GM21423 (cell line): ENCODE measurements at regions not wholly inside any gene's neighbourhood (a gene's known extent, or its start where the extent isn't known, plus 50 kb on each side); places are given as distances from the start of the nearest gene placed in this dataset.
A peak's percentile ranks its signal among the peaks of the same experiment; 100 is the strongest.

Experiments
- ATAC-seq: cut with Tn5 transposase; IDR thresholded peaks from one replicate; pipeline ENCODE4 v1.9.1; 2021; ENCODE audit warnings: mild to moderate bottlenecking, moderate library complexity; ENCODE audit not compliant: unreplicated experiment

GRCh38 chr2:134134313-134134706 lies 119.6 kb upstream of the MGAT5 start:
- ATAC-seq: no peak

- ATAC-seq: no peak
Observed at GRCh38 chr2:134134827-134135226, 119.0 kb upstream of the MGAT5 start.

GRCh38 chr2:134135793-134136192 lies 118.1 kb upstream of the MGAT5 start:
- no peak for ATAC-seq

GRCh38 chr2:134136731-134137130 lies 117.1 kb upstream of the MGAT5 start:
- no peak for ATAC-seq

- ATAC-seq: no peak
Observed at GRCh38 chr2:134137182-134137611, 116.7 kb upstream of the MGAT5 start.

GRCh38 chr2:134138115-134138514 lies 115.8 kb upstream of the MGAT5 start:
- ATAC-seq: no peak

- no peak for ATAC-seq
Observed at GRCh38 chr2:134139611-134140010, 114.3 kb upstream of the MGAT5 start.

GRCh38 chr2:134140251-134140661 lies 113.6 kb upstream of the MGAT5 start:
- no peak for ATAC-seq

- no peak for ATAC-seq
Observed at GRCh38 chr2:134141598-134142340, 112.1 kb upstream of the MGAT5 start.

GRCh38 chr2:134142341-134142738 lies 111.5 kb upstream of the MGAT5 start:
- ATAC-seq: no peak

- no peak for ATAC-seq
Observed at GRCh38 chr2:134142903-134143302, 111.0 kb upstream of the MGAT5 start.

GRCh38 chr2:134143568-134143967 lies 110.3 kb upstream of the MGAT5 start:
- no peak for ATAC-seq

GRCh38 chr2:134144081-134144596 lies 109.7 kb upstream of the MGAT5 start:
- no peak for ATAC-seq

- no peak for ATAC-seq
Observed at GRCh38 chr2:134144651-134145050, 109.2 kb upstream of the MGAT5 start.

- no peak for ATAC-seq
Observed at GRCh38 chr2:134145519-134145918, 108.4 kb upstream of the MGAT5 start.

- no peak for ATAC-seq
Observed at GRCh38 chr2:134146161-134146560, 107.7 kb upstream of the MGAT5 start.

- ATAC-seq: no peak
Observed at GRCh38 chr2:134146620-134147019, 107.3 kb upstream of the MGAT5 start.

- peak; percentile 45 for ATAC-seq
Observed at GRCh38 chr2:134148172-134148571, 105.7 kb upstream of the MGAT5 start.

GRCh38 chr2:134148843-134149472 lies 104.9 kb upstream of the MGAT5 start:
- ATAC-seq: no peak

- no peak for ATAC-seq
Observed at GRCh38 chr2:134149904-134150303, 104.0 kb upstream of the MGAT5 start.

GRCh38 chr2:134150760-134151159 lies 103.1 kb upstream of the MGAT5 start:
- no peak for ATAC-seq
